ENCODE measurements at regions not wholly inside any gene's neighbourhood (a gene's known extent, or its start where the extent isn't known, plus 50 kb on each side); places are given as distances from the start of the nearest gene placed in this dataset.
"Not testable (repeated sequence)": the region's sequence is repeated elsewhere in the genome, so short reads cannot be mapped to it uniquely, and the experiment has no call there.

- not testable (repeated sequence) for DNase-seq (ENCODE audit: low read depth in 2 of 2)
Measured at GRCh38 chr21:5013455-5014304, 5507.7 kb upstream of the TPTE start.

- not testable (repeated sequence) for DNase-seq (ENCODE audit: low read depth in 2 of 2)
Measured at GRCh38 chr21:5015187-5015586, 5506.2 kb upstream of the TPTE start.

- DNase-seq (ENCODE audit: low read depth in 2 of 2): not testable (repeated sequence)
Measured at GRCh38 chr21:5019120-5019519, 5502.3 kb upstream of the TPTE start.

GRCh38 chr21:5021815-5022214, 5499.6 kb upstream of the TPTE start:
- DNase-seq (ENCODE audit: low read depth in 2 of 2): not testable (repeated sequence)

- not testable (repeated sequence) for DNase-seq (ENCODE audit: low read depth in 2 of 2)
Measured at GRCh38 chr21:5022254-5022653, 5499.1 kb upstream of the TPTE start.

- DNase-seq (ENCODE audit: low read depth in 2 of 2): not testable (repeated sequence)
Measured at GRCh38 chr21:5022748-5023147, 5498.6 kb upstream of the TPTE start.

- DNase-seq (ENCODE audit: low read depth in 2 of 2): not testable (repeated sequence)
Measured at GRCh38 chr21:5035147-5035546, 5486.2 kb upstream of the TPTE start.

GRCh38 chr21:5035587-5035986, 5485.8 kb upstream of the TPTE start:
- DNase-seq (ENCODE audit: low read depth in 2 of 2): not testable (repeated sequence)

- DNase-seq (ENCODE audit: low read depth in 2 of 2): not testable (repeated sequence)
Measured at GRCh38 chr21:5037606-5038331, 5483.6 kb upstream of the TPTE start.

GRCh38 chr21:5039926-5040325, 5481.5 kb upstream of the TPTE start:
- DNase-seq (ENCODE audit: low read depth in 2 of 2): not testable (repeated sequence)

GRCh38 chr21:5042583-5042982, 5478.8 kb upstream of the TPTE start:
- not testable (repeated sequence) for DNase-seq (ENCODE audit: low read depth in 2 of 2)

- DNase-seq (ENCODE audit: low read depth in 2 of 2): not testable (repeated sequence)
Measured at GRCh38 chr21:5044812-5045211, 5476.6 kb upstream of the TPTE start.

GRCh38 chr21:5051303-5052018, 5469.9 kb upstream of the TPTE start:
- not testable (repeated sequence) for DNase-seq (ENCODE audit: low read depth in 2 of 2)

GRCh38 chr21:5055027-5055754, 5466.2 kb upstream of the TPTE start:
- not testable (repeated sequence) for DNase-seq (ENCODE audit: low read depth in 2 of 2)

- DNase-seq (ENCODE audit: low read depth in 2 of 2): not testable (repeated sequence)
Measured at GRCh38 chr21:5055996-5056962, 5465.1 kb upstream of the TPTE start.

GRCh38 chr21:5057077-5057476, 5464.3 kb upstream of the TPTE start:
- DNase-seq (ENCODE audit: low read depth in 2 of 2): not testable (repeated sequence)

- DNase-seq (ENCODE audit: low read depth in 2 of 2): not testable (repeated sequence)
Measured at GRCh38 chr21:5060364-5061083, 5460.9 kb upstream of the TPTE start.

- not testable (repeated sequence) for DNase-seq (ENCODE audit: low read depth in 2 of 2)
Measured at GRCh38 chr21:5064581-5065142, 5456.7 kb upstream of the TPTE start.
